OCI-LY7 (cell line): ENCODE measurements at regions not wholly inside any gene's neighbourhood (a gene's known extent, or its start where the extent isn't known, plus 50 kb on each side); places are given as distances from the start of the nearest gene placed in this dataset.

Experiments
- BruUV-seq: library from RNA; stranded (reverse); fragments of 400-500 nt; replicated peaks from 2 replicates; lab custom pipeline; 2021; lab: Mats Ljungman, UMichigan
- CTCF ChIA-PET: fragments of 300-600 bp; sonication (Branson Sonifier 250); formaldehyde crosslinking; loops from one replicate; lab custom pipeline; 2022; ENCODE audit warnings: antibody characterized with exemption; ENCODE audit not compliant: unreplicated experiment; lab: Charles Lee
- POLR2A ChIA-PET: fragments of 300-600 bp; sonication (Branson Sonifier 250); formaldehyde crosslinking; loops from one replicate; lab custom pipeline; 2022; ENCODE audit warnings: antibody characterized with exemption; lab: Charles Lee
- DNase-seq: peaks from one replicate; pipeline ENCODE4 v3.0.0-alpha.2; 2015; ENCODE audit warnings: low spot score
- H2AFZ ChIP-seq: fragments of 200-600 bp; sonication (generic), shearing (Covaris generic); 2 replicates; pipeline ENCODE4 v1.6.1; 2014; ENCODE audit warnings: mild to moderate bottlenecking, antibody characterized with exemption, low read length, moderate library complexity
- H3K27ac ChIP-seq: fragments of 200-600 bp; sonication (generic); 2 replicates; pipeline ENCODE4 v1.5.1; 2014; ENCODE audit warnings: mixed run types, low read depth, mild to moderate bottlenecking, moderate library complexity, low read length, inconsistent platforms; ENCODE audit not compliant: poor library complexity, severe bottlenecking
- H3K36me3 ChIP-seq: fragments of 200-600 bp; sonication (generic); 2 replicates; pipeline ENCODE4 v1.6.1; 2014; ENCODE audit warnings: mild to moderate bottlenecking, antibody characterized with exemption, low read length, moderate library complexity, mixed read lengths; ENCODE audit not compliant: insufficient read depth
- H3K4me1 ChIP-seq: fragments of 200-600 bp; sonication (generic); 2 replicates; pipeline ENCODE4 v1.5.1; 2014; ENCODE audit warnings: mild to moderate bottlenecking, low read length; ENCODE audit not compliant: insufficient read depth, poor library complexity, severe bottlenecking
- H3K4me2 ChIP-seq: fragments of 200-600 bp; sonication (generic); 2 replicates; pipeline ENCODE4 v1.6.1; 2014; ENCODE audit warnings: mild to moderate bottlenecking, low read length
- H3K4me3 ChIP-seq: fragments of 200-600 bp; sonication (generic); 2 replicates; pipeline ENCODE4 v1.5.1; 2014; ENCODE audit warnings: mild to moderate bottlenecking, low read depth, low read length; ENCODE audit not compliant: poor library complexity, severe bottlenecking
- H3K79me2 ChIP-seq: fragments of 200-600 bp; sonication (generic); 2 replicates; pipeline ENCODE4 v1.6.1; 2016; ENCODE audit warnings: low read depth, mild to moderate bottlenecking, low read length, moderate library complexity, mixed read lengths; ENCODE audit not compliant: insufficient read depth
- H3K9me2 ChIP-seq: fragments of 200-600 bp; sonication (generic); 2 replicates; pipeline ENCODE4 v1.6.1; 2016; ENCODE audit warnings: mild to moderate bottlenecking, low read length, mixed read lengths; ENCODE audit not compliant: insufficient read depth
- H3K9me3 ChIP-seq: fragments of 200-600 bp; sonication (generic); 2 replicates; pipeline ENCODE4 v1.6.1; 2014; ENCODE audit warnings: mild to moderate bottlenecking, mixed run types, low read length, mixed read lengths
- H4K20me1 ChIP-seq: fragments of 200-600 bp; sonication (generic); 2 replicates; pipeline ENCODE4 v1.6.1; 2014; ENCODE audit warnings: mild to moderate bottlenecking, antibody characterized with exemption, low read length, moderate library complexity, mixed read lengths; ENCODE audit not compliant: insufficient read depth
- CTCF ChIP-seq: fragments of 200-600 bp; sonication (generic); conservative IDR thresholded peaks from 2 replicates; pipeline ENCODE4 v1.5.1; 2014; ENCODE audit warnings: mild to moderate bottlenecking, antibody characterized with exemption, low read length, moderate library complexity, mixed read lengths
- EZH2phosphoT487 ChIP-seq: fragments of 200-600 bp; sonication (generic); IDR thresholded peaks from 2 replicates; pipeline ENCODE4 v1.6.1; 2018; ENCODE audit warnings: low read depth, borderline replicate concordance, mild to moderate bottlenecking, mixed run types, antibody characterized with exemption, low read length, moderate library complexity, mixed read lengths
- intact Hi-C: fragments of 100-400 bp; cut with micrococcal nuclease; formaldehyde crosslinking; loops from one replicate; pipeline ENCODE4 v1.10.0; 2022; ENCODE audit not compliant: unreplicated experiment

GRCh38 chr3:14311729-14312128, 90.7 kb upstream of the SLC6A6 start:
- no peaks in the 10 kb centered on the region for H3K4me1 ChIP-seq
- no peak overlapping the region for H3K27ac ChIP-seq
- H3K4me3 ChIP-seq, result no peak overlapping the region
- TF ChIP-seq CTCF (no peak), EZH2phosphoT487 (no peak)
- ChIA-PET CTCF (no interaction called here), POLR2A (no interaction called here)
- BruUV-seq, result no TSS peak
- H3K36me3 ChIP-seq, result no peaks in the 10 kb centered on the region
- intact Hi-C loops, result no loop called here
- no peak for DNase-seq
- no peak overlapping the region for H3K4me2 ChIP-seq
- no peaks in the 10 kb centered on the region for H4K20me1 ChIP-seq
- no peaks in the 10 kb centered on the region for H3K79me2 ChIP-seq
- H2AFZ ChIP-seq, result no peak overlapping the region
- H3K9me2 ChIP-seq, result no peaks in the 10 kb centered on the region
- no peaks in the 10 kb centered on the region for H3K9me3 ChIP-seq

- ChIA-PET POLR2A (interaction anchor here (1.1 kb wide), 1 partner anchor 16 kb away, joined by 3 read pairs; no protein-coding TSS in a partner anchor), CTCF (interaction anchor here (0.6 kb wide), 1 partner anchor 66 kb away, joined by 3 read pairs; no protein-coding TSS in a partner anchor)
- no TSS peak for BruUV-seq
- no peaks in the 10 kb centered on the region for H4K20me1 ChIP-seq
- H3K4me3 ChIP-seq, result no peak overlapping the region
- no peaks in the 10 kb centered on the region for H3K9me3 ChIP-seq
- H2AFZ ChIP-seq, result no peak overlapping the region
- intact Hi-C loops, result no loop called here
- no peaks in the 10 kb centered on the region for H3K4me1 ChIP-seq
- DNase-seq, result no peak
- H3K4me2 ChIP-seq, result no peak overlapping the region
- no peaks in the 10 kb centered on the region for H3K36me3 ChIP-seq
- H3K9me2 ChIP-seq, result no peaks in the 10 kb centered on the region
- TF ChIP-seq CTCF (0 out of 2 replicates have a peak, but pooled peaks have one; percentile 13), EZH2phosphoT487 (no peak)
- H3K79me2 ChIP-seq, result no peaks in the 10 kb centered on the region
- no peak overlapping the region for H3K27ac ChIP-seq
Measured at GRCh38 chr3:14312375-14312774, 90.0 kb upstream of the SLC6A6 start.

GRCh38 chr3:14317057-14317553, 85.3 kb upstream of the SLC6A6 start:
- DNase-seq, result no peak
- ChIA-PET CTCF (no interaction called here), POLR2A (no interaction called here)
- no peaks in the 10 kb centered on the region for H4K20me1 ChIP-seq
- H3K4me2 ChIP-seq, result no peak overlapping the region
- H3K27ac ChIP-seq, result no peak overlapping the region
- H3K9me3 ChIP-seq, result no peaks in the 10 kb centered on the region
- TF ChIP-seq CTCF, result no peak
- TF ChIP-seq EZH2phosphoT487, result no peak
- H3K36me3 ChIP-seq, result no peaks in the 10 kb centered on the region
- no peak overlapping the region for H3K4me3 ChIP-seq
- no peak overlapping the region for H2AFZ ChIP-seq
- intact Hi-C loops, result no loop called here
- H3K4me1 ChIP-seq, result peaks cover 13% of the 10 kb centered on the region
- BruUV-seq, result no TSS peak
- H3K79me2 ChIP-seq, result no peaks in the 10 kb centered on the region
- no peaks in the 10 kb centered on the region for H3K9me2 ChIP-seq
